Erythroblast (primary cell): ENCODE measurements at regions not wholly inside any gene's neighbourhood (a gene's known extent, or its start where the extent isn't known, plus 50 kb on each side); places are given as distances from the start of the nearest gene placed in this dataset.

ENCODE experiments used
- DNase-seq, 2 experiments: peaks; one replicate each; lab custom pipeline; 2025; lab: John Stamatoyannopoulos, UW
- GATA1 ChIP-seq: IDR thresholded peaks from 2 replicates; pipeline ENCODE4 v1.6.1; 2011; ENCODE audit warnings: low read depth, mild to moderate bottlenecking, control low read depth, low read length, moderate library complexity
- POLR2A ChIP-seq: IDR thresholded peaks from 2 replicates; pipeline ENCODE4 v1.6.1; 2011; ENCODE audit warnings: mild to moderate bottlenecking, low read length

GRCh38 chr10:78260141-78260540 is 226.5 kb downstream of the RPS24 start:
- TF ChIP-seq POLR2A, result no peak
- no peak for TF ChIP-seq GATA1
- DNase-seq, result no peak

GRCh38 chr10:78260680-78261079 is 227.0 kb downstream of the RPS24 start:
- no peak for DNase-seq
- no peak for TF ChIP-seq GATA1
- no peak for TF ChIP-seq POLR2A

- TF ChIP-seq GATA1 (no peak), POLR2A (no peak)
- no peak for DNase-seq
These were observed 227.6 kb downstream of the RPS24 start for GRCh38 chr10:78261291-78261690.

GRCh38 chr10:78262860-78263259 is 229.2 kb downstream of the RPS24 start:
- TF ChIP-seq GATA1 (no peak), POLR2A (no peak)
- no peak for DNase-seq

GRCh38 chr10:78263521-78263988 is 229.9 kb downstream of the RPS24 start:
- TF ChIP-seq POLR2A (no peak), GATA1 (no peak)

GRCh38 chr10:78264361-78264760 is 230.7 kb downstream of the RPS24 start:
- no peak for TF ChIP-seq POLR2A
- no peak for TF ChIP-seq GATA1
- no peak for DNase-seq

More at GRCh38 chr10:78263521-78263988, 229.9 kb downstream of the RPS24 start:
- no peak for DNase-seq

- DNase-seq, result no peak
- TF ChIP-seq GATA1 (no peak), POLR2A (no peak)
These were observed 233.2 kb downstream of the RPS24 start for GRCh38 chr10:78266741-78267469.

GRCh38 chr10:78267598-78267997 is 233.9 kb downstream of the RPS24 start:
- no peak for DNase-seq
- TF ChIP-seq GATA1 (no peak), POLR2A (no peak)

GRCh38 chr10:78269060-78269459 is 235.4 kb downstream of the RPS24 start:
- no peak for TF ChIP-seq POLR2A
- TF ChIP-seq GATA1, result no peak
- DNase-seq, result no peak

GRCh38 chr10:78272329-78272728 is 238.7 kb downstream of the RPS24 start:
- no peak for TF ChIP-seq POLR2A
- TF ChIP-seq GATA1, result no peak
- DNase-seq, result no peak

GRCh38 chr10:78274491-78274890 is 240.8 kb downstream of the RPS24 start:
- TF ChIP-seq GATA1 (no peak), POLR2A (no peak)
- DNase-seq, result no peak

- DNase-seq, result no peak
- TF ChIP-seq GATA1, result no peak
- TF ChIP-seq POLR2A, result no peak
These were observed 242.5 kb downstream of the RPS24 start for GRCh38 chr10:78276139-78276538.

GRCh38 chr10:78277314-78278057 is 243.8 kb downstream of the RPS24 start:
- no peak for TF ChIP-seq GATA1
- no peak for TF ChIP-seq POLR2A
- no peak for DNase-seq

- TF ChIP-seq POLR2A (no peak), GATA1 (no peak)
- DNase-seq, result no peak
These were observed 244.4 kb downstream of the RPS24 start for GRCh38 chr10:78278058-78278404.
